GM12878 (cell line): ENCODE measurements at regions not wholly inside any gene's neighbourhood (a gene's known extent, or its start where the extent isn't known, plus 50 kb on each side); places are given as distances from the start of the nearest gene placed in this dataset.
"Not testable (repeated sequence)": the region's sequence is repeated elsewhere in the genome, so short reads cannot be mapped to it uniquely, and the experiment has no call there.

Experiments used
- ATAC-seq: fragments of 200-7000 bp; cut with Tn5 transposase; 3 replicates; pipeline ENCODE4 v1.9.1; 2020; ENCODE audit warnings: mild to moderate bottlenecking, moderate library complexity
- BruUV-seq: library from RNA; stranded (reverse); fragments of 400-500 nt; replicated peaks from 2 replicates; lab custom pipeline; 2021; lab: Mats Ljungman, UMichigan
- CTCF ChIA-PET: fragments of 300-600 bp; sonication (Branson Sonifier 250); formaldehyde crosslinking; extraction: SDS; loops from one replicate; lab custom pipeline; 2021; ENCODE audit warnings: inconsistent platforms; lab: Yijun Ruan, JAX
- POLR2A ChIA-PET: fragments of 350-600 bp; formaldehyde crosslinking; extraction: SDS; loops from one replicate; lab custom pipeline; 2021; ENCODE audit warnings: inconsistent platforms; lab: Charles Lee
- RAD21 ChIA-PET: fragments of 300-600 bp; sonication (Branson Sonifier 250); formaldehyde crosslinking; loops from one replicate; lab custom pipeline; 2023; ENCODE audit warnings: antibody characterized with exemption; ENCODE audit not compliant: unreplicated experiment; lab: Charles Lee
- SMC1A ChIA-PET: fragments of 300-600 bp; sonication (Branson Sonifier 250); formaldehyde crosslinking; loops from one replicate; lab custom pipeline; 2023; ENCODE audit not compliant: unreplicated experiment, uncharacterized antibody; lab: Charles Lee
- DNase-seq: peaks from one replicate; pipeline ENCODE4 v3.0.0-alpha.2; 2011; ENCODE audit warnings: low read depth, low spot score
- FAIRE-seq: peaks from 3 replicates; lab custom pipeline; 2011; peaks lifted over from hg19 to GRCh38; lab: Jason Lieb, UNC
- H2AFZ ChIP-seq: 2 replicates; pipeline ENCODE4 v1.6.0; 2011; ENCODE audit warnings: low read depth, low read length, control low read depth; ENCODE audit not compliant: control insufficient read depth
- H3K27ac ChIP-seq: 2 replicates; pipeline ENCODE4 v1.5.1; 2011; ENCODE audit warnings: control low read depth; ENCODE audit not compliant: control insufficient read depth, insufficient read depth
- H3K27me3 ChIP-seq, 2 experiments: replicated peaks in 1 of 2; 2 replicates each; pipeline versions ENCODE4 v1.6.0 to v1.6.1; 2011; ENCODE audit warnings: low read length in 1 of 2; ENCODE audit not compliant: control insufficient read depth in 2 of 2, insufficient read depth in 2 of 2
- H3K36me3 ChIP-seq, 2 experiments: 2 replicates each; pipeline ENCODE4 v1.5.1; 2011; ENCODE audit warnings: low read length in 1 of 2; ENCODE audit not compliant: control insufficient read depth in 2 of 2, insufficient read depth in 2 of 2
- H3K4me1 ChIP-seq: 2 replicates; pipeline ENCODE4 v1.6.1; 2011; ENCODE audit warnings: mild to moderate bottlenecking, low read length, moderate library complexity, mixed read lengths; ENCODE audit not compliant: control insufficient read depth, insufficient read depth
- H3K4me2 ChIP-seq: 2 replicates; pipeline ENCODE4 v1.6.0; 2011; ENCODE audit warnings: control low read depth; ENCODE audit not compliant: control insufficient read depth, insufficient read depth
- H3K4me3 ChIP-seq: fragments of 200-600 bp; sonication (generic); 2 replicates; pipeline ENCODE4 v1.5.1; 2016
- H3K79me2 ChIP-seq: 2 replicates; pipeline ENCODE4 v1.6.0; 2011; ENCODE audit warnings: low read length; ENCODE audit not compliant: control insufficient read depth, insufficient read depth
- H3K9ac ChIP-seq: 2 replicates; pipeline ENCODE4 v1.8.0; 2011; ENCODE audit warnings: low read length, control low read depth, mixed read lengths; ENCODE audit not compliant: control insufficient read depth, insufficient read depth
- H3K9me3 ChIP-seq: replicated peaks from 3 replicates; pipeline ENCODE4 v1.5.1; 2011; ENCODE audit warnings: mild to moderate bottlenecking, low read length; ENCODE audit not compliant: control insufficient read depth, insufficient read depth
- H4K20me1 ChIP-seq: 2 replicates; pipeline ENCODE4 v1.6.0; 2011; ENCODE audit not compliant: control insufficient read depth, insufficient read depth
- BHLHE40 ChIP-seq, 2 experiments: fragments of 450-650 bp in 1 of 2; IDR thresholded peaks; 2 replicates each; pipeline ENCODE4 v1.6.1; 2011 to 2017; ENCODE audit warnings: low read depth in 2 of 2, borderline replicate concordance in 1 of 2, improper control_type of control experiment in 1 of 2, low read length in 1 of 2, mild to moderate bottlenecking in 1 of 2
- JUNB ChIP-seq: IDR thresholded peaks from 2 replicates; pipeline ENCODE4 v1.6.1; 2016; ENCODE audit warnings: antibody characterized with exemption, mild to moderate bottlenecking
- JUND ChIP-seq: IDR thresholded peaks from 2 replicates; pipeline ENCODE4 v1.6.1; 2012; ENCODE audit warnings: low read depth, mild to moderate bottlenecking, low read length, improper control_type of control experiment, moderate library complexity
- MYC ChIP-seq: IDR thresholded peaks from 2 replicates; pipeline ENCODE4 v1.6.1; 2011; ENCODE audit warnings: mild to moderate bottlenecking, low read length, moderate library complexity, inconsistent platforms; ENCODE audit not compliant: insufficient read depth, insufficient replicate concordance, insufficient read length, severe bottlenecking
- SP1 ChIP-seq: IDR thresholded peaks from one replicate; pipeline ENCODE4 v1.6.1; 2011; ENCODE audit warnings: low read depth, low read length
- SRF ChIP-seq, 2 experiments: IDR thresholded peaks; 2 replicates each; pipeline ENCODE4 v1.6.1; 2011; ENCODE audit warnings: low read depth in 2 of 2, low read length in 2 of 2, mild to moderate bottlenecking in 1 of 2, moderate library complexity in 1 of 2
- WGBS: methylation state at CpG from one replicate; pipeline ENCODE4 v1.1.6; 2016; ENCODE audit warnings: low lambda C conversion rate; ENCODE audit not compliant: insufficient replicate concordance, insufficient coverage; ENCODE audit errors: missing lambda C conversion rate; 5-methylcytosine and 5-hydroxymethylcytosine counted together
- in situ Hi-C: fragments of 300-500 bp; cut with MboI; formaldehyde crosslinking; loops from 9 replicates; pipeline ENCODE4 v1.14.3; 2018; ENCODE audit warnings: mixed read lengths
- intact Hi-C: fragments of 100-400 bp; cut with micrococcal nuclease; formaldehyde crosslinking; loops from one replicate; pipeline ENCODE4 v1.14.2; 2022; ENCODE audit not compliant: unreplicated experiment
- TF ChIP-seq, protein P1 (sequence below): fragments of 450-650 bp; formaldehyde crosslinking; IDR thresholded peaks from 2 replicates; pipeline ENCODE4 v1.4.0; 2020; ENCODE audit warnings: mild to moderate bottlenecking, moderate library complexity

DNA sequence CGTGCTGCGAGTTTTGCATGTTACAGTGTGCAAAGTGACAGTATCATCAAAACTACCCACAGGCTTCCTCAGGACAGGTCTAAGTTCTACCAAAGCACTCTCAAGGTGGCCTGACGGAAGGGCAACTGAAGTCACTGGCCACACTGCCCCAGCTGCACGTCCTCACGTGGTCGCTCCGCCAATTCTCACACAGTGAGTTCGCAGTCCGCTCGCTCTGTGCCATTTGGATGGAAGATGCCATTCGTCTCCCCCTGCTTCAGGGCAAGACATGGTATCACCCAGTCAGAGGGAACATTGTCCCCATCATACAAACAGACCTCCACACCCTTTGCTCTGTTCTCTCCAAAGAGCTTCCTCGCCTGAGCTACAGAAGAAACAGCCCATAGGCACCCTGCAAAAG lies 109.6 kb upstream of the COBL start:
- no peak overlapping the region for H3K4me3 ChIP-seq
- in situ Hi-C loops (no loop called here), intact Hi-C loops (no loop called here)
- ChIA-PET POLR2A (no interaction called here), SMC1A (no interaction called here), RAD21 (no interaction called here), CTCF (interaction anchor here (1.0 kb wide), 1 partner anchor 264 kb away, joined by 3 read pairs; no protein-coding TSS in a partner anchor)
- H3K4me1 ChIP-seq: no peaks in the 10 kb centered on the region
- no peak for DNase-seq
- no peak for ATAC-seq
- H4K20me1 ChIP-seq: no peaks in the 10 kb centered on the region
- H2AFZ ChIP-seq: no peak overlapping the region
- no peak overlapping the region for H3K9ac ChIP-seq
- H3K36me3 ChIP-seq: no peaks in the 10 kb centered on the region
- no peak for FAIRE-seq
- TF ChIP-seq JUND: no peak
- TF ChIP-seq JUNB: no peak
- TF ChIP-seq SP1: no peak
- TF ChIP-seq, protein P1, sequence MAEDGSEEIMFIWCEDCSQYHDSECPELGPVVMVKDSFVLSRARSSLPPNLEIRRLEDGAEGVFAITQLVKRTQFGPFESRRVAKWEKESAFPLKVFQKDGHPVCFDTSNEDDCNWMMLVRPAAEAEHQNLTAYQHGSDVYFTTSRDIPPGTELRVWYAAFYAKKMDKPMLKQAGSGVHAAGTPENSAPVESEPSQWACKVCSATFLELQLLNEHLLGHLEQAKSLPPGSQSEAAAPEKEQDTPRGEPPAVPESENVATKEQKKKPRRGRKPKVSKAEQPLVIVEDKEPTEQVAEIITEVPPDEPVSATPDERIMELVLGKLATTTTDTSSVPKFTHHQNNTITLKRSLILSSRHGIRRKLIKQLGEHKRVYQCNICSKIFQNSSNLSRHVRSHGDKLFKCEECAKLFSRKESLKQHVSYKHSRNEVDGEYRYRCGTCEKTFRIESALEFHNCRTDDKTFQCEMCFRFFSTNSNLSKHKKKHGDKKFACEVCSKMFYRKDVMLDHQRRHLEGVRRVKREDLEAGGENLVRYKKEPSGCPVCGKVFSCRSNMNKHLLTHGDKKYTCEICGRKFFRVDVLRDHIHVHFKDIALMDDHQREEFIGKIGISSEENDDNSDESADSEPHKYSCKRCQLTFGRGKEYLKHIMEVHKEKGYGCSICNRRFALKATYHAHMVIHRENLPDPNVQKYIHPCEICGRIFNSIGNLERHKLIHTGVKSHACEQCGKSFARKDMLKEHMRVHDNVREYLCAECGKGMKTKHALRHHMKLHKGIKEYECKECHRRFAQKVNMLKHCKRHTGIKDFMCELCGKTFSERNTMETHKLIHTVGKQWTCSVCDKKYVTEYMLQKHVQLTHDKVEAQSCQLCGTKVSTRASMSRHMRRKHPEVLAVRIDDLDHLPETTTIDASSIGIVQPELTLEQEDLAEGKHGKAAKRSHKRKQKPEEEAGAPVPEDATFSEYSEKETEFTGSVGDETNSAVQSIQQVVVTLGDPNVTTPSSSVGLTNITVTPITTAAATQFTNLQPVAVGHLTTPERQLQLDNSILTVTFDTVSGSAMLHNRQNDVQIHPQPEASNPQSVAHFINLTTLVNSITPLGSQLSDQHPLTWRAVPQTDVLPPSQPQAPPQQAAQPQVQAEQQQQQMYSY (CRISPR knock-in tag): no peak
- no peak for TF ChIP-seq BHLHE40 (IDR thresholded peaks at IDR 0.05; ENCODE audit: borderline replicate concordance in 1 of 2, low read depth in 2 of 2, low read length in 1 of 2)
- no peak for TF ChIP-seq SRF (IDR thresholded peaks at IDR 0.05; ENCODE audit: low read depth in 2 of 2, low read length in 2 of 2)
- no peak for TF ChIP-seq MYC
- no peaks in the 10 kb centered on the region for H3K27me3 ChIP-seq
- H3K79me2 ChIP-seq: no peaks in the 10 kb centered on the region
- no peaks in the 10 kb centered on the region for H3K9me3 ChIP-seq
- 39% methylated on average over 12 of the region's 12 CpGs for WGBS
- H3K4me2 ChIP-seq: no peak overlapping the region
- no peak overlapping the region for H3K27ac ChIP-seq
- no TSS peak for BruUV-seq

DNA sequence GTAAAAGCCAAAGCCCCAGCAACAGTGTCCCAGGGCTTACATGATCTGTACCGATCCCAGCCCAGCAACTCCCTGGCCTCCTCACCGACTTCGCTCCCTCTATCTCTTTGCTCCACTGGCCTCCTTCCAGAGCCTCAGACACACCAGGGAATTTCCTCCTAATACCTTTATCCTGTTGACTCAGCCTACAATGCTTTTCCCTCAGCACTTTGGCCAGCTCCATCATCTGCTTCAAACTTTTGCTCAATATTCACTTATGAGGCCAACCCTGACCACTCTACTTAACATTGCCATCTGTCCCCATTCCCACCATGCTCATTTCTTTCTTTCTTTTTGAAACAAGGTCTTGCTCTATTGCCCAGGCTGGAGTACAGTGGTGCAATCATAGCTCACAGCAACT lies 93.3 kb upstream of the COBL start:
- H3K9me3 ChIP-seq, H4K20me1 ChIP-seq, H3K79me2 ChIP-seq, DNase-seq, in situ Hi-C loops, intact Hi-C loops, POLR2A ChIA-PET, CTCF ChIA-PET, ATAC-seq, SMC1A ChIA-PET, H3K27ac ChIP-seq, H2AFZ ChIP-seq, RAD21 ChIA-PET, H3K27me3 ChIP-seq, FAIRE-seq, H3K4me3 ChIP-seq, BruUV-seq, H3K4me2 ChIP-seq, H3K9ac ChIP-seq, H3K4me1 ChIP-seq, H3K36me3 ChIP-seq: not testable (repeated sequence)
- no CpG with 5 or more reads among the region's 3 CpGs for WGBS
